Umbilical cord (tissue), 1 donor: ENCODE measurements at regions not wholly inside any gene's neighbourhood (a gene's known extent, or its start where the extent isn't known, plus 50 kb on each side); places are given as distances from the start of the nearest gene placed in this dataset.
"Not testable (repeated sequence)": the region's sequence is repeated elsewhere in the genome, so short reads cannot be mapped to it uniquely, and the experiment has no call there.

Experiments
- DNase-seq: peaks from one replicate; pipeline ENCODE4 v3.0.0-alpha.2; 2015; ENCODE audit warnings: low spot score

GRCh38 chr6:167751579-167752115, 75.1 kb upstream of the AFDN start:
- no peak for DNase-seq

GRCh38 chr6:167753281-167753680, 73.4 kb upstream of the AFDN start:
- DNase-seq, result not testable (repeated sequence)

- no peak for DNase-seq
Measured at GRCh38 chr6:167754691-167755090, 72.0 kb upstream of the AFDN start.

GRCh38 chr6:167755461-167755860, 71.2 kb upstream of the AFDN start:
- DNase-seq, result no peak

DNA sequence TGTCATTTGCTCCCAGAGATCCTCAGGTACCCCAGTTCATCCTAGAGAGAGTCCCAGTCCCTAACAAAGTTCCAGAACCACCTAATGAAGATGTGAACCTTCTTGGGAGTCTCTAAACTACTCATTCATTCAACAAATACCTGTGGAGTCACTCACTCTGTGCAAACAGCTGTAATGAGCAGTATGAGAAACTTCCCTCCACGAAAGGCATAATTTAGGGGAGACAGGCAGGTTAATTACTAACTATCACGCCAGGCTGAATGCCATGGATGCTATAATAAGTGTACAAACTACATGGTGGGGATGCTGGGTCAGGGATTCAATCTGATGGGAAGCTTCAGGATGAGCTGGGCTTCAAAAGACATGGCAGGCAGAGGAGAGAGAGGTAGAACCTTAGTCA, 70.1 kb upstream of the AFDN start:
- no peak for DNase-seq

- no peak for DNase-seq
Measured at GRCh38 chr6:167757249-167757648, 69.5 kb upstream of the AFDN start.

- DNase-seq, result no peak
Measured at GRCh38 chr6:167757821-167758220, 68.9 kb upstream of the AFDN start.

GRCh38 chr6:167758309-167759023, 68.2 kb upstream of the AFDN start:
- DNase-seq, result no peak

- no peak for DNase-seq
Measured at GRCh38 chr6:167759206-167759605, 67.5 kb upstream of the AFDN start.

DNA sequence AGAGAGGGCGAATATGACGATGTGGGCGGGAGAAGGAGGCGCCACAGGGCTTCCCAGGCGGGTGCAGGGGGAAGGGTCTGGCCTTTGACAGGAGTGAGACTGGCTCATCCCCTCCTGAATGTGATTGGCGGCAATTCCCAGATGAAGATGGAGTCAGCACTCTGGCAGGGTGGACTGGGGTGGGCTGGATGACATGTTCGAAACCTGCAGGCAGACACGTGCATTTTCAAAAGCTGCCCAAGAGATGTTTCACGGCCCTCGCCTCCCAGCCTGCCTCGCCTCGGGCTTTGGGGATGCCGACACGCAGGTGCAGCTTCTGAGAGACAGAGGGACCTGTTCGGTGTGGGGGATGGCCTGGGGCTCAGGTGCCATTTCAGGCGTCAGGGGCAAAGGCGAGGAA, 66.8 kb upstream of the AFDN start:
- no peak for DNase-seq

DNA sequence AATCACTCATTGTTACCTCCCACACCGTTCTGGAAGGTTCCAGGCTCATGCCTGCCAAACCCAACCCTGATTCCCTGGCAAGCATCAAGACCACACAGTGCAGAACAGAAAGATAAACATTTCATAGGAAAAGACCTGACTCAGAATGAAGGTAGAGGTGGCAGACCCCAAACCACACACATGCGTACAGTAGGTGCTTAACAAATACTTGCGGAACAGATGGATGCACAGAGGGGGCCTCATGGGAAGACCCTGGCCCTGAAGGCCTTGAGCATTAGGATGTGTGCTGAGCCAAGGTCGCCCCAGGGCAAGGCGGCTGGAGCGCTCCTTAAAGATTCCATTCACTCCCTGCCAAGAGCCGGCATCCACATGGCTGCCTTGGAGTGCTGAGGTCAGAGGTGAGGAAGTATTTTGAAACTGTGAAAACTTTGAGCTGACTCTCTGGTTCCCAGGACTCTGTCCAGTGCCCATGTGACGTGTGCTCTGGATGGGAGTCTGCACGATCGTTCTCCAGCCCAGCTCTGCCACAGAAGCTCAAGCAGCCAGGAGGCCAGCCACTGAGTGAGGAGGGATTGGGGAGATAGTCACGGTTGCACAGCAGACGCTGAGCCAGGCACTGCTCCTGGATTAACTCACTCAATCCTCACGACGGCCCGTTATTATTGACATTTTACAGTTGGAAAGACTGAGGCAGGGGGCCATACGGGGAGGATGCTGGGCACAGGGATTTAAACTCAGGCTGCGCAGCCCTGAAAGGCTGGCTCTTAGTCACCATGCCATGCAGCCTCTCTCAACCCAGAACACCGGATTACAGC, 65.5 kb upstream of the AFDN start:
- peak; percentile 81 for DNase-seq

DNA sequence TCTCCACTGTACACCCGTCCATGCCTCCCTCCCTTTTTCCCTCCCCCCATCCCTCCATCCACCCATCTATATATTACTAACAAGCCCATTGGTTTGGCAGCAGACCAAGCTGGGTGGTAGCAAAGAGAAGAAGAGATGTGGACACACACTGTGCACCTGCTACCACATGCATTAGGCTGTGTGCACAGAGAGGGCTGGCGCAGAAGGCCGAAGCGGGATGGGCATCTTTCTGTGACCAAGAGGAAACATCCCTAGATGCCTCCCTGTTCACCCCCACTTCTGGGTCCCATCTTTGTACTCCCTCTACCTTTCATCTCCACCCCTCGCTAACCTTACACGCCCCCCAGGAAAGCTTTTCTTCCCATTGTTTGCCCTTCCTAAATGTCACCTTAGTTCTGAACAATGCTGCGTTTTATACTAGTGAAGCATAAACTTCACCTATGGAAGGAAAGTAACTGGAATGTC, 64.9 kb upstream of the AFDN start:
- DNase-seq, result no peak

- DNase-seq, result no peak
Measured at GRCh38 chr6:167762259-167762962, 64.3 kb upstream of the AFDN start.

DNA sequence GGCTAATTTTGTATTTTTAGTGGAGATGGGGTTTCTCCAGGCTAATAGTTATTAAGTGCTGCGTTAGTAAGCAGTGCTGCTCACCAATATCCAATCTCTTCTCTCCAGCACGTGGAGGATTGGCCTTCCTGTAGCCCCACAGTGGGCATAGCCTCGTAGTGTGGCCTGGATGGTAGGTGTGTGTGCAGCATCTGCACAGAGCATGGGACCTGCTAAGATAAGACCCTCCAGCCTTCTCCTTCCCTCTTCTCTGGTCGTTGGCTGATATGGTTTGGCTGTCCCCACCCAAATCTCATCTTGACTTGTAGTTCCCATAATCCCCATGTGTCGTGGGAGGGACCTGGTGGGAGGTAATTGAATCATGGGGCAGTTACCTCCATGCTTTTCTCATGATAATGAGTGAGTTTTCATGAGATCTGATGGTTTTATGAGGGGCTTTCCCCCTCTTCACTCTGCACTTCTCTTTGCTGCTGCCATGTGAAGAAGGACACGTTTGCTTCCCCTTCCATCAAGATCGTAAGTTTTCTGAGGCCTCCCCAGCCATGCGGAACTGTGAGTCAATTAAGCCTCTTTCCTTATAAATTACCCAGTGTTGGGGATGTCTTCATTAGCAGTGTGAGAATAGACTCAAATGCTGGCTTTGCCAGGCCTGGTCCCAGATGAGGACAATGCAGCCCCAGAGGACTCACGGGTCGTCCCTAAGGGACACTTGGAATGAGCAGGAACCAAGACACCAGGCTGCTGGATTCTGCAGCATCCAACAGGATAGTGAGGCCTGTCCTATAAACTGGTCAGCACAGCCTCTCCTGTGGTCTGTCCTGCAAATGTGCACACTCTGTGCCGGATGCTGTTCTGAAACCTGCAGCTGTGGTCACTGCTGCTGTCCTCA, 63.4 kb upstream of the AFDN start:
- DNase-seq, result no peak

DNA sequence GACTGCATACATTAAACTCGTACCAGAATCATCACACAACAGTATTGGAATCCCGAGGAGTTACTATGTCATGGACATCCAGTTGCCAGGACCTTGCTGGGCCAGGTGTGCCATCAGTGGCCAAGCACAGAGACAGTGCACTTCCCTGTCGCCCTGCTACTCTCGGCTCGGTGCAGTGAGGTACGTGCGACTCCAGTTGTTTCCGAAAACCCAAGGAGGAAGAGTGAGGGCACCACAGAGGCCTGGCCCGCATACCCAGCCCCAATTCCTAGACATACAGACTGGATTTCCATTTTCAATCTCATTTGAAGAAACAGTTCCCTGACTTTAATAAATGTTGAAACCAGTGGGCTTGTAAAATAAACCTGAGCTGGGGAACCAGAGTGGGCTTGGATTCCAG, 62.5 kb upstream of the AFDN start:
- DNase-seq, result no peak

DNA sequence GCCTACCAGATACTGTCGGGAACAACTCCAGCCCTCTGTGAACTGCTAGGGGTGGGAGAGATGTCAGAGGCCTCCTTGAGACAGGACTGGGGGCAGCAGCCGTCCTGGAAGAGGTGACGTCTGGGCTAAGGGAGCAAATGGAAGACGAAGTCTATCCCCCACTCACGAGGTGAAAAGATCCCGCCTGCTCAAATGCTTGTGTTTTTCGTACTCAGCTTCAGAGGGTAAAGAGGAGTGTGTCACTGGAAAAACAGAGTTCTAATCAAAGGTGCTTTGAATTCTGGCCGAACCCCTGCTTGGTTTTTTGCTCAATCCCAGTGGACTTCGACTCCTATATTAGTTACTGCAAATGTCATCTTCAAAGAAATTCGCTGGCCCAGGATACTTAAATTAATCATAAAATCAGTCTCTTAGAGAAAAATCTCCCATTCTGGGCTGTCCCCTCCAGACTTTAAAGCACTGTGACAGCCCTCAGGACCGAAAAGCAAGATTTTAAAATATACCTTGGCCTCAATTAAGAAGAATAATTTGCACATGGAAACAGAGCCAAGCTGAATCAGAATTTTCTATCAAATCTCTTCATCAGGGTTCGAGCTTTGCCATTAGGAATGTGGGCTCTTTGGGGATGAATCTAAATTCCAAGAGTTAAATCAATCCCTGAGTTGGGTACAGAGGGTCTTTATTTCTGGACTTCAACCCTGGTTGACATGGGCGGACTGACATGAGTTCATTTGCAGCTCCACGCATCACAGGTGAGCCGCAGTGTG, 61.8 kb upstream of the AFDN start:
- no peak for DNase-seq

DNA sequence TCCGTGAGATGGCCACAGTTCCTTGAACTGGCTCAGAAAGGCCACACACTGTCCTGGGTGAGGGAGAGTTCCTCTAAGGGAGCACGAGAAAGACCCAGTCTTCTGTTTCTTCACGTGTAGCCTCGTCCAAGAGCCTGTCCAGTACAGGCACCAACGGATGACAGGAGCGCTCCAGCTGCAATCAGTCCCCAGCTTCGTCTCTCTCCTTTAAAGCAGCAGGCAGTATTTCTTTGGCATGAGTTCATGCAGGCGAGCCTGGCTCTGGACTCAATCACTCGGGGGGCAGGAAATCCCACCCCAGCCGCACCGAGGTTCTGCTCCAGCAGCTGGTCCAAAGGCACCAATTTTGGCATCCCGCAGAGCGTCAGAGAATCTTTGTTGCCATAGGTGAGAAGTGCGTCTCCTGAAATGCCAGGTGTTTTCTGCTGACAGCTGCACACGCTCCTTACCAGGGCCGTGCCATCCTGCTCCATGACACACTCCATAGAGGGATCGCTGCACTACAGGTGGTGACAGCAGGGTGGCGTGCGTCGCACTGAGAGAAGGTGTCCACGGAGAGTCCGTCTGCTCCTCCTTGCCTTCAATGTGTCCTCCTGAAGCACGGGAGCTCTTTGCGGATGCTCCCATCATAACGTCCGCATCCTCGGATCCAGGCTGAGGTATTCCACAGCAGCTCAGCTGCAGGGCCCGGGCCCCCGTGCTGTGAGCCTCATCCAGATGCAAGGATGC, 59.6 kb upstream of the AFDN start:
- DNase-seq, result no peak

GRCh38 chr6:167767715-167768107, 59.0 kb upstream of the AFDN start:
- no peak for DNase-seq

- DNase-seq, result no peak
Measured at GRCh38 chr6:167768471-167769215, 58.1 kb upstream of the AFDN start.
